Fibroblast of lung (primary cell): ENCODE measurements at regions not wholly inside any gene's neighbourhood (a gene's known extent, or its start where the extent isn't known, plus 50 kb on each side); places are given as distances from the start of the nearest gene placed in this dataset.

Experiments
- DNase-seq, 2 donors: peaks; one replicate each; pipeline versions ENCODE4 v3.0.0 to v3.0.0-alpha.2; 2010; ENCODE audit warnings: low read depth in 2 of 2
- H2AFZ ChIP-seq: 2 replicates; pipeline ENCODE4 v1.5.1; 2012; ENCODE audit warnings: low read length, control low read depth, inconsistent platforms
- H3K27ac ChIP-seq: 2 replicates; pipeline ENCODE4 v1.5.1; 2011; ENCODE audit warnings: low read length, control low read depth; ENCODE audit not compliant: insufficient read depth
- H3K27me3 ChIP-seq: 2 replicates; pipeline ENCODE4 v1.5.1; 2011; ENCODE audit warnings: mild to moderate bottlenecking, low read length; ENCODE audit not compliant: control insufficient read depth, insufficient read depth
- H3K36me3 ChIP-seq: 2 replicates; pipeline ENCODE4 v1.5.1; 2011; ENCODE audit warnings: low read length; ENCODE audit not compliant: control insufficient read depth, insufficient read depth
- H3K4me1 ChIP-seq: 2 replicates; pipeline ENCODE4 v1.5.1; 2011; ENCODE audit warnings: low read length; ENCODE audit not compliant: control insufficient read depth, insufficient read depth; ENCODE audit errors: extremely low read depth
- H3K4me2 ChIP-seq: 2 replicates; pipeline ENCODE4 v1.5.1; 2011; ENCODE audit warnings: low read length, control low read depth; ENCODE audit not compliant: insufficient read depth; ENCODE audit errors: extremely low read depth
- H3K4me3 ChIP-seq, 4 experiments: fragments of 200-600 bp in 1 of 4; sonication (generic) in 1 of 4; replicated peaks in 1 of 4; 2 replicates each; pipeline ENCODE4 v1.5.1; 2011 to 2016; ENCODE audit warnings: low read length in 4 of 4, low read depth in 3 of 4, mild to moderate bottlenecking in 3 of 4, control low read depth in 2 of 4, inconsistent platforms in 1 of 4, mixed read lengths in 1 of 4; ENCODE audit not compliant: insufficient read depth in 1 of 4; ENCODE audit errors: control extremely low read depth in 1 of 4
- H3K79me2 ChIP-seq: 2 replicates; pipeline ENCODE4 v1.5.1; 2012; ENCODE audit warnings: mild to moderate bottlenecking, low read length, inconsistent platforms; ENCODE audit not compliant: control insufficient read depth, insufficient read depth
- H3K9ac ChIP-seq: 2 replicates; pipeline ENCODE4 v1.5.1; 2011; ENCODE audit warnings: mild to moderate bottlenecking, low read length, control low read depth; ENCODE audit not compliant: insufficient read depth
- H3K9me3 ChIP-seq: 2 replicates; pipeline ENCODE4 v1.5.1; 2012; ENCODE audit warnings: low read depth, low read length; ENCODE audit not compliant: control insufficient read depth, insufficient read depth
- H4K20me1 ChIP-seq: 2 replicates; pipeline ENCODE4 v1.5.1; 2011; ENCODE audit warnings: low read length; ENCODE audit not compliant: control insufficient read depth, insufficient read depth; ENCODE audit errors: extremely low read depth
- CTCF ChIP-seq, 2 donors: IDR thresholded peaks in 1 of 2; conservative IDR thresholded peaks in 1 of 2; 1 replicate in 1 of 2; 2 replicates in 1 of 2; pipeline ENCODE4 v1.5.1; 2011 to 2012; ENCODE audit warnings: low read length in 2 of 2, control low read depth in 1 of 2, inconsistent platforms in 1 of 2, low read depth in 1 of 2, mild to moderate bottlenecking in 1 of 2
- EZH2 ChIP-seq: IDR thresholded peaks from 2 replicates; pipeline ENCODE4 v1.5.1; 2012; ENCODE audit warnings: low read length, control low read depth, mild to moderate bottlenecking; ENCODE audit errors: missing control alignments

DNA sequence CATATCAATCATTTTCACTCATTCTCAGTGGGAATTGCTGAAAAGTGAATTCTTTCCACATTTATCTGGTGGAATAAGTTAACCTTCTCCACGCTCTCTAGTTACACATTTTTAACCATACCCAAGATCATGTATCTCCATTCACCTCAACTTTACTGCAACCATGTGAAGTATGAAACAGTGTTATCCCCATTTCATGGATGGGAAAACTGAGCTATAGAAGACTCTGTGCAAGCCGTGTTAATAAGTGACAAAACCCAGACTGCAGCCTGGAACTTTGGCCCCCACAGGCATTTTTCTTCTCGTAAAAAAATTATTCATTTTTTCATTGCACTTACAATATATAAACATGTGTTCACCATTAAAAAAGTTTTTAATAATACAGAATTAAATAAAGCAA, 82.4 kb upstream of the CCND2 start:
- Histone ChIP-seq H3K9ac (no peak overlapping the region), H2AFZ (no peak overlapping the region), H3K27ac (no peak overlapping the region), H4K20me1 (no peaks in the 10 kb centered on the region), H3K4me1 (no peaks in the 10 kb centered on the region), H3K4me2 (no peak overlapping the region), H3K9me3 (no peaks in the 10 kb centered on the region), H3K4me3 (no peak overlapping the region), H3K79me2 (no peaks in the 10 kb centered on the region), H3K36me3 (no peaks in the 10 kb centered on the region), H3K27me3 (no peaks in the 10 kb centered on the region)
- TF ChIP-seq EZH2 (no peak), CTCF (conservative IDR thresholded peaks at IDR 0.05 in 1 of 2, IDR thresholded peaks at IDR 0.05 in 1 of 2; ENCODE audit: low read depth in 1 of 2, low read length in 2 of 2) (no peak)
- DNase-seq: no peak

- DNase-seq: peak in 1 of 2 donors; percentile 28
- H4K20me1 ChIP-seq: no peaks in the 10 kb centered on the region
- H3K27ac ChIP-seq: no peak overlapping the region
- TF ChIP-seq EZH2 (no peak), CTCF (conservative IDR thresholded peaks at IDR 0.05 in 1 of 2, IDR thresholded peaks at IDR 0.05 in 1 of 2; ENCODE audit: low read depth in 1 of 2, low read length in 2 of 2) (no peak)
- no peaks in the 10 kb centered on the region for H3K36me3 ChIP-seq
- H3K79me2 ChIP-seq: no peaks in the 10 kb centered on the region
- H2AFZ ChIP-seq: no peak overlapping the region
- H3K4me2 ChIP-seq: no peak overlapping the region
- no peaks in the 10 kb centered on the region for H3K9me3 ChIP-seq
- no peaks in the 10 kb centered on the region for H3K27me3 ChIP-seq
- no peak overlapping the region for H3K4me3 ChIP-seq
- no peaks in the 10 kb centered on the region for H3K4me1 ChIP-seq
- no peak overlapping the region for H3K9ac ChIP-seq
Measured at GRCh38 chr12:4190366-4191063, 83.0 kb upstream of the CCND2 start.

DNA sequence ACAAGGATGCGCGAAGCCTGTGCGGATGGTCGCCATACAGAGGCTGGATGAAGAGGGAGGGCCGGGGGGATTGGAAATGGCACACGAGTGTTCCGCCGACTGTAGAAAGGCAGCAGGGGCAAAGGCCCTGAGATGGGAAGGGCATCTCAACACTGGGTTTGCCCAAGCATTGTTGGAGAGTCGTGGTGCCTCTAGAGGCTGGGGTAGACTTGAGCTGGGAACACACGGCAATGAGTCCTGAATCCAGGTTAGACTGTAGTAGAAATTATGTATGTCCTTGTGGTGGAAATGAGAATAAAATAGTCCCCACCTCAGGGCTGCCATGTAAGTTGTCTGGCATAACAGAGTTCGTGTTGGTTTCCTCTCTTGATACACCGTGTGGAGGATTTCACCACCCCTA, 83.8 kb upstream of the CCND2 start:
- Histone ChIP-seq H3K4me1 (no peaks in the 10 kb centered on the region), H3K4me3 (no peak overlapping the region), H2AFZ (no peak overlapping the region), H4K20me1 (no peaks in the 10 kb centered on the region), H3K4me2 (no peak overlapping the region), H3K36me3 (no peaks in the 10 kb centered on the region), H3K27ac (no peak overlapping the region), H3K9ac (no peak overlapping the region), H3K27me3 (no peaks in the 10 kb centered on the region), H3K9me3 (no peaks in the 10 kb centered on the region), H3K79me2 (no peaks in the 10 kb centered on the region)
- TF ChIP-seq CTCF (conservative IDR thresholded peaks at IDR 0.05 in 1 of 2, IDR thresholded peaks at IDR 0.05 in 1 of 2; ENCODE audit: low read depth in 1 of 2, low read length in 2 of 2) (no peak), EZH2 (no peak)
- no peak for DNase-seq
